Testis (tissue), 2 donors: ENCODE measurements at regions not wholly inside any gene's neighbourhood (a gene's known extent, or its start where the extent isn't known, plus 50 kb on each side); places are given as distances from the start of the nearest gene placed in this dataset.

ENCODE experiments used
- DNase-seq: peaks from one replicate; pipeline ENCODE4 v3.0.0-alpha.2; 2019
- H3K27ac ChIP-seq, 2 donors: fragments of 200-600 bp; sonication (generic); one replicate each; pipeline ENCODE4 v1.5.1; 2019
- H3K27me3 ChIP-seq: fragments of 200-600 bp; sonication (generic); one replicate; pipeline ENCODE4 v1.5.1; 2019
- H3K36me3 ChIP-seq: fragments of 200-600 bp; sonication (generic); one replicate; pipeline ENCODE4 v1.5.1; 2017; ENCODE audit warnings: low read depth; ENCODE audit errors: missing control alignments
- H3K4me1 ChIP-seq: fragments of 200-600 bp; sonication (generic); one replicate; pipeline ENCODE4 v1.5.1; 2019
- H3K4me3 ChIP-seq, 2 donors: fragments of 200-600 bp; sonication (generic); one replicate each; pipeline ENCODE4 v1.5.1; 2017 to 2019
- H3K9me3 ChIP-seq: fragments of 200-600 bp; sonication (generic); one replicate; pipeline ENCODE4 v1.5.1; 2017
- CTCF ChIP-seq, 3 experiments: fragments of 450-650 bp in 2 of 3; fragments of 200-600 bp in 1 of 3; sonication (generic) in 1 of 3; IDR thresholded peaks; one replicate each; pipeline ENCODE4 v1.5.1; 2016 to 2019; ENCODE audit warnings: antibody characterized with exemption in 3 of 3, mild to moderate bottlenecking in 2 of 3, moderate library complexity in 1 of 3
- POLR2A ChIP-seq: fragments of 450-650 bp; IDR thresholded peaks from one replicate; pipeline ENCODE4 v1.6.1; 2017; ENCODE audit warnings: antibody characterized with exemption, mild to moderate bottlenecking, moderate library complexity
- WGBS, 2 donors: methylation state at CpG; one replicate each; pipeline ENCODE4 v1.1.5; 2018; 5-methylcytosine and 5-hydroxymethylcytosine counted together
- intact Hi-C: fragments of 100-400 bp; cut with DNase I; formaldehyde crosslinking; loops from one replicate; pipeline ENCODE4 v1.15.1; 2023; ENCODE audit warnings: low total_unique reads

- no peaks in the 10 kb centered on the region for H3K27me3 ChIP-seq
- no peaks in the 10 kb centered on the region for H3K4me1 ChIP-seq
- no peak overlapping the region for H3K27ac ChIP-seq
- TF ChIP-seq CTCF (IDR thresholded peaks at IDR 0.05), result no peak
- no peak for TF ChIP-seq POLR2A
- H3K36me3 ChIP-seq, result no peaks in the 10 kb centered on the region
- intact Hi-C loops, result no loop called here
- 60 to 78% methylated on average over 2 to 4 of the region's 4 CpGs for WGBS, 2 donors
- H3K9me3 ChIP-seq, result no peaks in the 10 kb centered on the region
- H3K4me3 ChIP-seq, result no peak overlapping the region
- DNase-seq, result no peak
Measured at GRCh38 chr4:134666640-134667039, 465.1 kb upstream of the PABPC4L start.

- intact Hi-C loops, result no loop called here
- Histone ChIP-seq H3K4me1 (no peaks in the 10 kb centered on the region), H3K4me3 (no peak overlapping the region), H3K9me3 (no peaks in the 10 kb centered on the region), H3K27me3 (no peaks in the 10 kb centered on the region), H3K36me3 (no peaks in the 10 kb centered on the region), H3K27ac (no peak overlapping the region)
- WGBS, 2 donors, result 81 to 82% methylated on average over 2 of the region's 2 CpGs
- no peak for DNase-seq
- TF ChIP-seq POLR2A (no peak), CTCF (IDR thresholded peaks at IDR 0.05) (no peak)
Measured at GRCh38 chr4:134665429-134665828, 463.8 kb upstream of the PABPC4L start.

GRCh38 chr4:134663742-134664141 lies 462.2 kb upstream of the PABPC4L start:
- Histone ChIP-seq H3K9me3 (no peaks in the 10 kb centered on the region), H3K4me1 (no peaks in the 10 kb centered on the region), H3K27ac (no peak overlapping the region), H3K36me3 (no peaks in the 10 kb centered on the region), H3K4me3 (no peak overlapping the region), H3K27me3 (no peaks in the 10 kb centered on the region)
- DNase-seq, result no peak
- intact Hi-C loops, result no loop called here
- TF ChIP-seq POLR2A (no peak), CTCF (IDR thresholded peaks at IDR 0.05) (no peak)
- 92 to 94% methylated on average over 1 of the region's 1 CpG for WGBS, 2 donors

- Histone ChIP-seq H3K4me1 (no peaks in the 10 kb centered on the region), H3K4me3 (no peak overlapping the region), H3K27ac (no peak overlapping the region), H3K27me3 (no peaks in the 10 kb centered on the region), H3K36me3 (no peaks in the 10 kb centered on the region), H3K9me3 (no peaks in the 10 kb centered on the region)
- 88% methylated on average over 2 of the region's 2 CpGs for WGBS, 2 donors
- TF ChIP-seq POLR2A (no peak), CTCF (IDR thresholded peaks at IDR 0.05) (no peak)
- DNase-seq, result no peak
- intact Hi-C loops, result no loop called here
Measured at GRCh38 chr4:134650461-134650860, 448.9 kb upstream of the PABPC4L start.

- Histone ChIP-seq H3K4me3 (no peak overlapping the region), H3K27me3 (no peaks in the 10 kb centered on the region), H3K36me3 (no peaks in the 10 kb centered on the region), H3K9me3 (no peaks in the 10 kb centered on the region), H3K4me1 (no peaks in the 10 kb centered on the region), H3K27ac (no peak overlapping the region)
- DNase-seq, result no peak
- no peak for TF ChIP-seq CTCF (IDR thresholded peaks at IDR 0.05)
- TF ChIP-seq POLR2A, result no peak
- WGBS, 2 donors, result 87 to 88% methylated on average over 2 of the region's 2 CpGs
- intact Hi-C loops, result no loop called here
Measured at GRCh38 chr4:134645778-134646177, 444.2 kb upstream of the PABPC4L start.
